SW480 (cell line): ENCODE measurements at regions not wholly inside any gene's neighbourhood (a gene's known extent, or its start where the extent isn't known, plus 50 kb on each side); places are given as distances from the start of the nearest gene placed in this dataset.

Source experiments
- DNase-seq: peaks from one replicate; pipeline ENCODE4 v3.0.0-alpha.2; 2016; ENCODE audit warnings: low spot score

DNA sequence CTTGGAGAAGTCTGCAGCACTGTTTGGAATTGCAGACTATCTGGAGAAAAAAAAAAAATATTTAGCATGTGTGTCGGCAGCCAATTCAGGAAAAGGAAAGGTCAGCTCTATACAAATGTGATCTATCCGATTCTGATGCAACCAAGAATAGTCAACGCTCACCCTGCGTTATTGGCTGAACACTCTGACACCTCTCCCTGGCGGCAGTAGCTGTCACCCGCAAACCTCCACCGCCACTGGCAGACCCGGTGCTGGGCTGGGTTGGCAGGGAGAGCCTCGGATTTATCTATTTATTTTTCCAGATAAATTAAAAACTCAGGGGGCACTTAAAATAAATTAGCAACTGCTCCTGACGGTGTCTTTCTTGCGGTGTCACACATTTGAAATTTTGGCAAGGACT lies 409.7 kb downstream of the VRK1 start:
- no peak for DNase-seq

DNA sequence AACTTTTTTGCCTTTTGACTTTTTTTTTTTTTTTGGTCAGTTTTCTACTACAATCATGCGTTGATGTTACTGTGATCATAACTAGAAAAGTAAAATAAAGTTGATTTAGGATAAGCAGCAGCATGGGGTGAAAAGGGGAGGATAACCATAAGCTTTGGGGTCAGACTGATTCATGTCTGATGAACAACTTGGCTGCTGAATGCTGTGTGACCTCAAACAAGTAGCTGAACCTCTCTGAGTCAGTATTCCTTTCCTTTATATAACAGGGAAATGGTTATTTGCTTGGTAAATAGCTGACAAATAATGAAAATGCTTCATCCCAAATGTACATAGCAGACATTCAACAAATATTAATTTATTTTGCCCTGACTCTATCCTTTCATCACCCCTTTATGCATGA lies 413.0 kb downstream of the VRK1 start:
- DNase-seq = no peak

DNA sequence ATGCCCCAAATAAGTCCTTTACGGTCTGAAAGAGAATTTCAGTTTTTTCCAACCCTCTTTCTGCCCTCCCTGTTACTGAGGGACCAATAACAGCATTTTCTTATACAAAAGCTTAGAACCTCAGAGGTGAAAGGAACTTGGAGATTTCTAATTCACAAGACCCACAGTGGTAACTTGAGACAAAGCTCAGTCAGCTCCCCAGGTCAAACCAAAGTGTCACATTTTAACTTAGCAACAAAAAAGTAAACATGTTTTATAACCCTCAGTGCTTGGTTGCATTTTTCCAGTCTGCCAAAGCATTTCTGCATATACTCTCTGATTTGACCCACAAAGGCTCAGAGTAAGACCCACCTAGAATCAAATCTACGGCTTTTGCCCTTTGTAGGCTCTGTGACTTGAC lies 415.2 kb downstream of the VRK1 start:
- DNase-seq = no peak

DNA sequence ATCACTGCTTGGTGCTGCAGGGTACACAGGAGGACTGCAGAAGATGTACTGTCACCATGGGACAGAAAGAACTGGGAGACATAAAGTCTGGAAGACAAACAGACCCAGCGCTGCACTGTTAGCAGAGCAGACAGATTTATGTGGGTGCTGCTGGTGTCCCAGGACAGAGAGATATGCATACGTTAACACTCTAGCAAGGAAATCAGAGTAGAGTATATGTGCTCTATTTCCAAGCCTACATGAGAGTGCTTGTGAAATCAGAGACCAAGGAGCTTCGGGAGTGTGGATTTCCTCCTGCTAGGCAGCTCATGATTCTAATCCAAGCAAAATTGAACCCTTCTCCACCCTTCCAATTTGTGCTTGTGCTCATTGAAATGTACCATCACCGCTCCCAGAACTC lies 416.5 kb downstream of the VRK1 start:
- DNase-seq = no peak

DNA sequence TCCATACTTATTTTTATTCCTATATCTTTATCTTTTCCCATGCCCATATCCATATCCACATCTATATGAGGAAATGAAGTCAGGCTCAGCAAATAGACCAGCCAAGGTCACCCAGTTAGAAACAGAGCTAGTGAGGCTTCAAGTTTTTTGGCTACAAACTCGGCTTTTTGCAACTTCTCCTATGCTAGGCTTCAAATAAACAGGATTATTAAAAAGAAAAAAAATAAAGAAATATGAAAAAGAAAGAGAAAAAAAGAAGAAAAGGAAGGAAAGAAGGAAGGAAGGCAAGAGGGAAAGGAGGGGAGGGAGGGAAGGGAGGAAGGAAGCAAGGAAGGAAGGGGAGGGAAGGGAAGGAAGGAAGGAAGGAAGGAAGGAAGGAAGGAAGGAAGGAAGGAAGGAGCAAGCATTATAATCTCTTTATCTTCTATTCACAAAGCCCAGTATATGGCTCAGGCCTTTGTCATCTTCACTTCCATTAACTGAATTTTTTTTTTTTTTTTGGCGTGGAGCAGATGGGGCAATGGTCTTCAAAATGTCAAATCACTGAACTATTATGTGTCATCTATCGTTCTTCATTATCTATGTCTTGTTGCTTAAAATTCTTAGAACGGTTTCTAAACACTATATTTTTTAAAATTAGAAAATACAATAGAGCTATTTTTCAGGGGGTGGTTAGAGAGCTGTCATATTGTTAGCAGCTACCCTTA lies 418.2 kb downstream of the VRK1 start:
- DNase-seq = no peak

DNA sequence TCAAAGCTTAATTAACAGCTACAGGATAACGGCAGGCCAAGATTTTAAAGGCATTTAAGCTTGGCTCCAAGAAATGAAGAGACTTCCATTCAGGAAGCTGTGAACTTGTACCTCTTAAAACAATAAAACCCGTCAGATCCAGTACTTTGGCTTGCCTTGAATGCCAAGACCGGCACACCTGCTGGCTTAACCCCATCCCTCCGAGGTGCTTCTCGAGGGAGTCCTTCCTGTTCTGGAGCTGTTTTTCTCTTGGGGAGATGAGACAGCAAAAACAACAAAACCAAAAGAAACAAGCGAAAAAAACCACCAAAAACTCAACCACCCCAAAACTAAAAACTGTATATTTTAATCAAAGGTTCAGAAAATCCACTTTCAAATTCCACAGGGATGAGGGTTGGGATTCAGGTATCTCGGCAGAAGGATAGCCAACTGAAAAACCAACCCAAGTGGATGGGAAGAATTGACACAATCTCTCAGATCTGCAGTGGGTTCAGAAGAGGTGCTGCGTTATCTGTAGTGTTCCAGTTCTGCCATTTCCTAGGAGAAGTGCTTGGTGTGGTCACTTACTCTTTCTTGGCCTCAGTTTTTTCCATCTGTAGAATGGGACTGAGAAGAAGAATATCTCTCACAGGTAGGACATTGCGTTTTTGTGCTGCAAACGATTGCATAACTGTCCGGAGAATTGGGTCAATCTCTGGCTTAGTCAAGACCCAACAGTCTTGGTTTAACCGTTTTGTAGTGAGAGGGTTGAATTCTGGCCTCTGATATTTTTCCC lies 420.1 kb downstream of the VRK1 start:
- DNase-seq = no peak

DNA sequence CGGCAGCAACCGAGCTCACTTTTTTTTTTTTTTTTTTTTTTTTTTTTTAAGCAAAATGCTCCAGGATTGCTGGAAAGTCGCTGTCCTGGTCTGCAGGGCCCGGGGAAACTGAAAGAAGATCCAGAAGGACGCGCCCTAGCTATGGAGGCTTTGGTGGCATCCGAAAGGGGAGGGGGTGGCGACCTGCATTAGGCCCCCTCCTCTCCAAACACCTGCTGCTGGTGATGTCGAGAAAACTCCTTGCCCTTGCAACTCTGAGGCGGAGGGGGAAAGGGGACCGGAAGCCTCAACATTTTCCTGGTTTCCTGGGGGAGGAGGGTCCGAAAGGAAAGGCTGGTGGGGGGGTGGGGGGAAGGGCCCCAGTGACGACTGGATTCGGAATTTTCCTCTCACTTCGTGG lies 421.1 kb downstream of the VRK1 start:
- DNase-seq = no peak

DNA sequence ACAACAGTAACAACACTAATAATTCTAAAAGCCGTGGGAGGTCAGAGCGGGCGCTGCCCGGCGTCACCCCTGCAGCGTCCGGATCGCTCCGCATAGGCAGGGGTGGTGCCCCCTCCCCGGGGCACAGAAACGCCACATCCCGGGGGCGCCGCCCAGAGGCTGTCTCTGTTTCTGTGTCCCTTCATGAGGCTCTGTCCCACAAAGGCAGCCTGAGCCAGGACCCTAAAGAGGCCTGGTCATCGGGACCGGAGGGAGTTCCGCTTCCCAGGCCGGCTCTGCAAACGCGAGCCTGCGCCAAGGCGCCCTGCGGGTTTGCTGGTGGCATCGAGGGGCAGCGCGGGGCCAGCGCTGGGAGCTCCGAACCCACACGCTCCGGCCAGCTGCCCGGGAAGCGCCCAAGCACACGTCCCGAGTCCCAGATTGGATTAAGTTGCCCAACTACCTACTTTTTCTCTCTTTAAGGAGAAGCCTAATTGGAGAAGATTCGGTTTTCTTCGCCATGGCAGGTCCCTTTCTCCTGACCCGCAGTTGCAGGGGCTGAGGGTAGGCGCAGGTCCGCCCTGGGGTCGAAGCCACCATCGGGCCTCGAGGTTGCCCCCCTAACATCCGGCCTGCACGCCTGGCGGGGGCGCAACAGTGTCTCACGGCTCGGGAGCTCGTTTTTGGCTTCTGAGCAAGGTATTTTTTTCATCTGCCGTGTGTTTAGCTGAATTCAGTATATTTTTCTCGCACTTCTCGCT lies 421.7 kb downstream of the VRK1 start:
- DNase-seq = no peak

DNA sequence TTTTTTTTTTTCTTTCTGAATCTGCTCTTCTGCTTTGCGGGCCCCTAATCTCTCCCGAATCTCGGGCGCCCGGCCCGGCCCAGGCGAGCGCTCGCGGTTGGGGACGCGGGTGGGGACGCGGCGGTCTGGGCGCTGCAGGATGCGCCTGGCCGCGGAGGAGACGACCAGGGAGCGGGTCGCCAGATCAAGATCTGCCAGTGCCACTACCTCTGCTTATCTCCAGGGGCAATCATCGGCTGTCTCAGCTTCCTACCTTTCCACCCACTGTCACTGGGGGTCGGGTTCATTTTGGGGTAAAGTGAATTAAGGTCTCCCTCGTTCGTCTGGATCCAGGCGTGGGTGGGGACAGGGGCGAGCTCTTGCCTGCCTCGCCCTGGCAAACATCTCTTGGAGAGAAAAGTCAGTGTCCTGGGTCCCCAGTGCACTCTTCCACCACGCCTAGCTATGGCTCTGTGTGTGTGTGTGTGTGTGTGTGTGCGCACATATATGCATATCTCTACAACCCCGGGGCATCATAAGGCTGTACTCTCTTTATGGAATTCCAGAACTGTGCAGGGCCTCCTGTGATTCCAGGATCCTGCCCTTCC lies 422.3 kb downstream of the VRK1 start:
- DNase-seq = no peak

DNA sequence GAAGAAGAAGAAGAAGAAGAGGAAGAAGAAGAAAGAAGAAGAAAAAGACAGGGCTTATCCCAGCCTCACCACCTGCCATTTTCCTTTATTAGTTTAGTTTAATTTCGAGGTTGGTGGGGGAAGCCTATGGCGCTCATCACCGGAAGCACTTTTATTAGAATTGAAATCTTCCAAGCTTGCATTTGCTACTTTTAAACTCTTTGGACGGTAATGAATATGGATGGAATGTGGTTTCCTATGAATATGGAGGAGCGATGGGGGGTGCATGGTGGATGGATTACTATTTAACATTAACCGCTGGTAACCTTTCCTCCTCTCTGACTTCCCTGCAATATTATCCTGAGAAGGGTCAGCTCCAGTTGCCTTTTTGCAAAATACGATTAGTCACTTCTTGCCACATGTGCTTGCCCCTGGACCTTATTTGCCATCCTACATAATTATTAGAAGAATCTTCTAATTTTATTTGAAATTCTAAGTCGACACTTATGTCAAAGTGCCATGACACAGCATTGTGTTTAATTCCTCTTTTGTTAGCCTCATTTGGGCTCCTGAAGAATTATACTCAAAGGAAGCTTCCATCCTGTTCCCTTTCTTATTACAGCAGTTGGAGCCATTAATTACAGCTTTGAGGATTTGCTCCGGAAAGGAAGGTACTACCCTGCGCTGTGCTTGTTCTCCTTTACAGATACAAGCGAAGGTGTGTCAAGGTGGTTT lies 424.5 kb downstream of the VRK1 start:
- DNase-seq = no peak

DNA sequence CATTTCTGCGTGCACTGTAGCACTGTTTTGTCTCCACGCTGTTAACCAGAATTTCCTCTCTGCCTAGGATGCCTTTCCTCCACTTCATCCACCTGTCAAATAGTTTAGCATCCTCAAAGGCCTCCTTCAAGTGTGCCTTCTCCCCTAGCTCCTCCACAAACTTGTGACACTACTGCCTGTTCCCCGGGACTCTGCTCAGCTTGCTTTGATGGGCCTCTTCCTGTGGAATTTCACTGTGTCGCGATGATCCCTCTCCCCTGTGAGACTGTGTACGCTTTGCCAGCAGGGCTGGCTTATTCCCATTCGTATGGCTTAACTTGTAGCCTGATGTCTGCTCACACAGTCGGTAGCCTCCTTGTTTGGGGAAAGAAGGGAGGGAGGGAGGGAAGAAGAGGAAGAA lies 426.8 kb downstream of the VRK1 start:
- DNase-seq = no peak

DNA sequence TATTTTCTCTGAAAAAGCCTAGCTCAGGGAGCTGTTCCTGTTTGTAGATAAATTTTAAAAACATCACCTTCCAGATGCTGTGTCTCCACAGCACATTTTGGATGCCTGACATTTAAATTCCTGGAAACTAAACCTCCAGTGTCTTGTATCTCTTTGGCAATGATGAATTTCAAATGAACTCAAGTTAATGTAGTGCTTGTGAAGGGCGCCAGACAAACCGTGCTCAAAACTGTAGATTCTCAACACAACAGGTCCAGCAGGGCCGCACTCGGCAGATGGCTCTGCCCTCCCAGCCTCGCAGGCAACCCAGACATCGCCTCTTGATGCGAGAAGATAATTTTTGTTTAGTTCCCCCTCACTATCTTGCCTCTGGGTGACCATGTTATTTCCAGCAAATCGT lies 432.9 kb downstream of the VRK1 start:
- no peak for DNase-seq

DNA sequence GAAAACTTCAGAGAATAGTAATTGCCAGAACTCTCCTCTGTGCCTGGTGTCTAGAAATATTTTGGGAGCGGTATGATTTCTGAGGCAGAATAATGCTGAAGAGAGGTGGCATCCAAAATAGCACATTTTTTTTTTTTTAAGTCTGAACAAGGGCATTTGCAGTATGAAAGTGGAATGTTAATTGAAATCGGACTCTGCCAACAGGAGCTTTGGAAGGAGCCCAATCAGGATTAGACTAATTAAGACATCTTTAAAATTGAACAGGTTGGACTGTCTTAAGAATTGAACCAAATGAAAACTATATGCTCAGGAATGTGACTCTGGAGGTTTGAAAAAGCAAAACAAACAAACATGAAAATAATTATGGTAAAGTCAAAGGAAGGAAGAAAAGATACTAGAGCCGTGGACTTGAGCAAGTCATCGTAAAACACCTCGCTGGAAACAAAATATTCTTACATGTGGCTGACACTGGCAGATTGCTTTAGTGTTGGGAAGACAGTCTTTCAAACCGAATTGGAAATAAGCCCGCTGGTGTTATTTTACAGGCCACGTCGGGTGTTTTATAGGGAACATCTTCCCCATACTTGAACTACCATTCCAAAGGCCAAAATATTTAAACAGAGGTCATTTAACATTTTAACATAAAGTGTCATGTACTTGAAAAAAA lies 436.3 kb downstream of the VRK1 start:
- no peak for DNase-seq

DNA sequence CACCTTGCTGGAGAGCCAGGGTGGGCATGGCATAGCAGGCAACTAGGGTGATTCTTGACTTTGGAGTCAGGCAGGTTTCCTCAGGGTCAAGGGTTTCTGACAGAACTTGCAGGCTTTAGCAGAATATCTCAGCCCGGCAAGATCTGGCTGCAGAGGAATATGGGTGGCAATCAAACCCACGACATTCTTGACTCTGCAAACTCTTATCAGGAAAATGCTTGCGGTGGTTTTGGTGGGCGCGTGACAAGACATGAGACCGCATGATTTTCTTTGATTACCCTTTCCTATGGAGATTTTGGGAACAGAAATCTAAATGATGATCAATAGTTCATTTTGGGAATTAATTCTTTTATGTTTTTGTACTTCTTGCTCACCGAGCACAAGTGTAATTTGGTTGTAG lies 449.5 kb downstream of the VRK1 start:
- DNase-seq = no peak

DNA sequence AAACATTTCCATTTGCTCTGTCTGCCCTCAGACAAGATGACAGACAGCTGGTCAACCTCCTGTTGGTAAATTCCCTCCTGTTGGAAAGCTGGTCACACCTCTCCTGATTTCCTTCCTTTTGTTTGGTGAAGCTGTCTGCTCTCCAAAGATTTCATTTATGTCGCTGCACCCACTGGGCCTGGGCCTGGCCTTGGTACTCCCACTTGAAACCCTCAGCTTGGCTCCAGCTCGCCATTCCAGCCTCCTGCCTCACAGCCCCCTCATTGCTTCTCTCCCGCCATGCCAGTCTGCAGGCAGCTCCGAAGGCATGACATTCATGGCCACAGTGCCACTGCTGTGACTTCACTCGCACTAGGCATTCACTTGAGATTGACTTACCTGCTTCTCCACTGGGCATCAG lies 451.8 kb downstream of the VRK1 start:
- DNase-seq = no peak

DNA sequence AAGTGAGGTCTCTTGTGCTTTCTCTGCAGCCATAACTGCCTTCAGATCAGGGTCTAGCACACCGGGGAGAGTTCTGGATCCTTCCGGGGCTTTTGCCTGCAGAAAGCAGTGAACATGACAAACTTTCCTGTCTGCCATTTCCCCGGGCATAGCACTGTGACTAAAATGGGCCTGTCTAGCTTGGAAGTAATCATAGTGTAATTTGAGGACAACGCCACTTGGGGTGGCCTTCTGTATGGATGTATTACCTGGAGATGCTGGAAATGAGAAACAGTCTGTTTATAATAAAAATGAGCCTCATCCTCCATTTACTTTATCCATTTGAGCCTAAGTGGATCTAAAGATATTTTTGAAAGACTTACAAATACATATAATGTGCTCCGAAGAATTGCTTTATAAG lies 453.7 kb downstream of the VRK1 start:
- DNase-seq = no peak

DNA sequence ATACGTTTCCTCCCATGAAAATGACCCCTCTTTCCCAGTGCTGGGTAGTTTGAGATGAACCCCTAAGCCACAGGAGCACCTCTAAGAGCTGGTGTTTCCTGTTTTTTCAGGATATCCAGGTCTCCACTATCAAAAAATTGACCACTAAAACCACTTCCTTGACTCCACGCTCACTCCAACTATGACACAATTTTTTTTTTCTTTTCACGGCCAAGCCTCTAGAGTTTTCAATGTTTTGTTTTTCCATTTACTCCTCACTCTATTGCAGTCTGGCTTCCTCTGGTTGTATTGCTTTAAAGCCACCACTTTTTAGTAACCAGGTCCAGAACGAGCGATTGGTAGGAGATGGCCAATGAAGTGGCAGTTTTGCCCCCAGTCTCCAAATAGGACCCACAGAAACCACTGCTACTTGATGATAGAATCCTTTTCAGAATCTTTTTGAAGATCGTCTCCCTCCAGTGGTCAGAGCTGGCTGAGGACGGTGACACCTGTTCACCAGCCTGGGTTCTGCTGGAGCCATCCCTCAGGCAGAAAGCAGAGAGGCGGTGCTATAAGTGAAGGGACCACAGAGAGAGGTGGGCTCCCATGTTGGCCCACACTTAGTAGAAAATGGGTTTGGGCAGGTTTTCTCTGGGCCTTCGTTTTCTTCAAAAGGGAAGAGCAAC lies 454.4 kb downstream of the VRK1 start:
- DNase-seq = no peak

DNA sequence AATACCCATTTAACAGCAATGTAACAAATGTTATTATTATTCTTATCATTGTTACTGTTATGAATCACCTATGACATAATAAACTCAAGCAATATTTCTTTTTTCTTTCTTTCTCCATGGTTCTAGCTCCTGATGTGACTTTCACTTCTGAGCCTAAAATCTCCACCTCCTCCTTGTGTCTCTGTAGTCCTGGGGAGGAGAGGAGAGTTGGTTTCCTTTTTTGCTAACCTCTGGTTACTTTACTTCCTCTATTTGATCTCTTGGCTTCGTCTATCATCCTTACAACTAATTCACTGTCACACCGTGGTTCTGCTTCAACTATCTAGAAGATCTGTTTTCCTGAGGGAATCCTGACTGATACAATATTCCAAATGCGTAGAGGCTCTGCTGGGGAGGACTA lies 456.6 kb downstream of the VRK1 start:
- no peak for DNase-seq

DNA sequence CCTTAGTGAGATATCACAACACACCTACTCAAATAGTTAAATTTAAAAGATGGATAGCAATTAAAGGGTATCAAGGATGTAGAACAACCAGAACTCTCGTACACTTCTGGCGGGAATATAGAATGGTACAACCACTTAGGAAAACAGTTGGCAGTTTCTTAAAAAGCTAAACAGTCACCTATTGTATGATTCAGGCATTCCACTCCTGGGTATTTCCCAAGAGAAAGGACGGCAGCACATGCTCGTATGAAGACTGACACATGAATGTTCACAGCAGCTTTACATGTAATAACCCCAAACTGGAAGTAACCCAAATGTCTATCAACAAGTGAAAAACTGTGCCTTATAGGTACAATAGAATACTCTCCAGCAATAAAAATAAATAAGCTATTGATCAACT lies 465.2 kb downstream of the VRK1 start:
- no peak for DNase-seq

DNA sequence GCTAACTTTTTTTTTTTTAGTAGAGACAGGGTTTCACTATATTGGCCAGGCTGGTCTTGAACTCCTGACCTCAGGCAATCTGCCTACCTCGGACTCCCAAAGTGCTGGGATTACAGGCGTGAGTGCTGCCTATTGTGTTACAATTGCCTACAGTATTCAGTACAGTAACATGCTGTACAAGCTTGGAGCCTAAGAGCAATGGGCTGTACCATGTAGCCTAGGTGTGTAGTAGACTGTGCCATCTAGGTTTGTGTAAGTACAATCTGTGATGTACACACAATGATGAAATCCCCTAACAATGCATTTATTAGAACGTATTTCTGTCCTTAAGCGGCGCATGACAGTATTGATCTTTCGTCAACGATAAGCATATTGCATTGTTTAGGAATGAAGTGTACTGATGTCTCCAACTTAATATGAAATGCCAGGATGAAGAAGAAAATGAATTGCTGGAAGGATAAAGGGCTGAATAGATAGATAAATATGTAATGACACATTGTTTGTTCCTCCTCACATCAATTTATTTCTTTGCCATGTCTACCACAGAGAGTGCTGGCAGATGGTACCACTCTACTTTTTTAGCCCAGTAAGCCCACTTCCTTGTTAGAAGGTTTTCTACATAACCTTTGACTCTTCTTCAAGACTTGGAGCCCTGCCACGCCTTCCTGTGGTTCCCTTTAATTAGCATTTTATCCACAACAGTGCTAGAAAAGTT lies 467.5 kb downstream of the VRK1 start:
- no peak for DNase-seq
